Superior temporal gyrus (tissue), 1 donor: ENCODE measurements at regions not wholly inside any gene's neighbourhood (a gene's known extent, or its start where the extent isn't known, plus 50 kb on each side); places are given as distances from the start of the nearest gene placed in this dataset.

Experiments used
- DNase-seq: peaks from one replicate; pipeline ENCODE4 v3.0.0-alpha.2; 2016; ENCODE audit errors: extremely low spot score

DNA sequence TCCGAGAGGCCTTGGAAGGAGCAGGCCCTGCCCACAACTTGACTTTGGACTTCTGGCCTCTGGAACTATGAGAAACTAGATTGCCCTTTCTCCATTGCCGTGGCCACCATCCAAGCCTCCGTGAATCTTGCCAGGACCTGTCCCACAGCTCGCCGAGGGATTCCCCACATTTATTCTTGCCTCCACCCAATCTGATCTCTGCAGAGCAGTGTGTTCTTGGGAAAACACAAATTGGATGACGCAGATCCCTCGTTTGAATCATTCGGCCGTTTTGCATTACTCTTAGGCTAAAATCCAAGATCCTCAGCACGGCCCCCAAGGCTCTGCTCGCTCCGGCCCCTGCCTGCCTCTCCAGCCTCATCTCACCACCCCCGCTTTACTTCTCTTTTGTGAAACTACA, 364.2 kb downstream of the ZNF516 start:
- no peak for DNase-seq

DNA sequence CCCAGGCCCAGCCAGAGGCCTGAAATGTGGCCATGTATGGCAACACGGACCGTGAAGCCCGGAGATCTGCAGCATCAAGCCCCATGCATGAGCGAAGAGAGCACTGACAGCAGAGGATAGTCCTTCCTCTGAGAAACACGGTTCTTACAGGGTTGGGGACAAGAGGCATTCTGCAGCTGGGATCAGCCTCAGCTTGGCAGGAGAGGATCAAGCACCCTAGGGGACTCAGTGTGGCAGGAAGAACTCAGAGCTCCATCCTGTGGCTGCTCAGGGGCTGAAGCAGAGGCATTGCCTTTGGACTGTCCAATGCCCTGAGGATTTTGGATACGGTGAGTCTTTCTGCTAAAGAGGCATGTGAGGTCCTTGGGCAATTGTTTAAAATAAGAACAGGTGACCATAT, 368.7 kb downstream of the ZNF516 start:
- DNase-seq, result no peak

DNA sequence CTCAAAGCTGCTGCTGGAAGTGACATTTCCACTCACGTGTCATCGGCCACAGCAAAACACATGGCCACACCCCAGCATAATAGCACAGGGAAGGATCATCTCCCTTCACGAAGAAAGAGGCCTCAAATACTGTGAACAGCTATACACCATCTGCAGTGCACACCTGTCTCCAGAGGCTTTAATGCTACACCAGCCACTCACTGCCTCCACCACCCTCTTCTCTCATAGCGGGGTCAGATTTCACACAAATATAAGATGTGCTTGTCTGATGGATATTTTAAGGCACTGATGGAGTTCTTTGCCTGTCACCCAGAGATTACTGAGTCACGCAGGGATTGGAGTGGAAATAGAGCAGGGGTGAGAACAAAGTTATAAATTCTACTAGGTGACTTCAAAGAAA, 374.0 kb downstream of the ZNF516 start:
- DNase-seq, result no peak

- no peak for DNase-seq
Measured at GRCh38 chr18:76115580-76115979, 379.5 kb downstream of the ZNF516 start.

- DNase-seq, result no peak
Measured at GRCh38 chr18:76113101-76113500, 381.9 kb downstream of the ZNF516 start.

GRCh38 chr18:76102626-76103025, 392.4 kb downstream of the ZNF516 start:
- DNase-seq, result no peak

DNA sequence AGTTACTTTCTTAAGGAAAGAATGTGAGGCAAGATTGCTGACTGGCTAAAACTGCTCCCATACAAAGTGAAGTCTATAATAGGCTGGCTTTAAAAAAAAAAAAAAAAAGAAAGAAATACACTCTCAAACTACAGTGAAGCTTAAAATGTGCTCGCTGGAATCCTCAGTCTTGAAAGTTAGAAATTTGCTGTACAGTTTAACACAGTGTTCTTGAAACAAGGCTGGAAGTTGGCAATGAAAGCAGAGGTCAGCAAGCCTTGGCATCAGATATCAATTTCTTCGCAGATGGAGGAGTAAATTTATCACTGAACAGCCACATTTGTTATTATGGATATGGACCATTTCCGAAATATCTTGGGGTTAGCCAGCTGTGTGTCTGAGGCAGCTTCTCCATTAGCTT, 392.9 kb downstream of the ZNF516 start:
- DNase-seq, result no peak

DNA sequence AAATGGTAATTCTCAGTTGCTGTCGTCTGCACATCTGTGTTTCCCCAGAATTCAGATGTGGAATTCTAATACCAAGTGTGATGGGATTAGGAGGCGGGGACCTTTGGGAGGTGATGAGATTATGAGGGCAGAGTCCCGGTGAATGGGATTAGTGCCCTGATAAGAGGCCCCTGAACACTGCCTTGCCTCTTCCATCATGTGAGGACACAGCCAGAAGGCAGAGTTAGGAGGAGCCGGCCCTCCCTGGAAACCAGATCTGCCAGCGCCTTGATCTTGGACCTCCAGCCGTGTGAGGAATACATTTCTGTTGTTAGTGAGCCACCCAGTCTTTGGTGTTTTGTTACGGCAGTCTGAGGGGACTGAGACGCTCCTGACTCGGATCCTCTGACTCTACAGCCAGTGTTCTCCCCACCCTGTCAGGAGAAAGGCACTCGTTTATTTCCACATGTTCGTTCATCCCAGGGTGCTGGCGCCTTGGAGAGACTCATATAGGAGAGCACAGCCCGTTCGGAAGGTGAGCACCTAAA, 395.0 kb downstream of the ZNF516 start:
- DNase-seq, result no peak

GRCh38 chr18:76098674-76099411, 396.2 kb downstream of the ZNF516 start:
- no peak for DNase-seq

GRCh38 chr18:76081536-76081935, 413.5 kb downstream of the ZNF516 start:
- no peak for DNase-seq

DNA sequence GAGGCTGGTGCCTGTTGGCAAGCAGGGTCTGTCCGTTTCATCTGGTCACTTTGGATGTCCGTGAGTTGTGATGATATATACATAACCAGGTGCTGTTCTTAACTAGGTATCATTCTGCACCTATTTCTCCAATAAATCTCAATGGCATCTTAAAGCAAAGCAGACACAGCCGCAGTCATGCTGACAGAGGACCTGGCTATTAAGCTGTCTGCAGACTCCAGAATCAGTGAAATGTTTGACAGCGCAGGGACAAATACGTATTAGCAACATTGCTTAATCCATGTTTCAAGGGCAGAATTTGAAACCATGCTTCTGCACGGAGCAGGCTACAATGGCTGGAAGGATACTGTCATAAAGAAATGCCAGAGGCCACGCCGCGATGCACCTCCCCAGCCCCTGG, 414.6 kb downstream of the ZNF516 start:
- DNase-seq, result no peak

GRCh38 chr18:76075777-76076176, 419.3 kb downstream of the ZNF516 start:
- DNase-seq, result no peak

GRCh38 chr18:76064998-76065397, 430.0 kb downstream of the ZNF516 start:
- no peak for DNase-seq

- no peak for DNase-seq
Measured at GRCh38 chr18:76058146-76058545, 436.9 kb downstream of the ZNF516 start.

- DNase-seq, result no peak
Measured at GRCh38 chr18:76057386-76057785, 437.7 kb downstream of the ZNF516 start.

- DNase-seq, result no peak
Measured at GRCh38 chr18:76056471-76057110, 438.5 kb downstream of the ZNF516 start.

GRCh38 chr18:76055578-76055977, 439.5 kb downstream of the ZNF516 start:
- DNase-seq, result no peak

GRCh38 chr18:76055025-76055424, 440.0 kb downstream of the ZNF516 start:
- no peak for DNase-seq

- DNase-seq, result no peak
Measured at GRCh38 chr18:76054156-76054555, 440.9 kb downstream of the ZNF516 start.

- no peak for DNase-seq
Measured at GRCh38 chr18:76053551-76053950, 441.5 kb downstream of the ZNF516 start.

DNA sequence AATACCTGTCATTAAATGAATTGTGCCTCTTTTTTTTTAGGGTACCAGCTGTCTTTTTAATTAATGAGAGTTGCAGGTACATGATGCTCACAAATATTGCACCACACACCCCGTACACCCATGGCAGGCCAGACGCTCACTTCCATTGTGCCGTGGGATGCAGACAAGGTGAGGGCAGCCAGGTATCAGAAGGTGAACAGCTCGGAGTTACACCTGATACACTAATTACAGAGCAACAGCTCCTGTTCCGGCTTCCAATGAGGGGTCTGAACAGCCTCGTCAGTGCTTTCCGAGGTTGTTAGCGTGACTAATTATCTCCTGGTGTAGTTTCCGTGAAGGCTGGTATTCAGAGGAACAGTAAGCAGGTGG, 442.8 kb downstream of the ZNF516 start:
- no peak for DNase-seq

GRCh38 chr18:76051396-76052226, 443.4 kb downstream of the ZNF516 start:
- DNase-seq, result no peak

DNA sequence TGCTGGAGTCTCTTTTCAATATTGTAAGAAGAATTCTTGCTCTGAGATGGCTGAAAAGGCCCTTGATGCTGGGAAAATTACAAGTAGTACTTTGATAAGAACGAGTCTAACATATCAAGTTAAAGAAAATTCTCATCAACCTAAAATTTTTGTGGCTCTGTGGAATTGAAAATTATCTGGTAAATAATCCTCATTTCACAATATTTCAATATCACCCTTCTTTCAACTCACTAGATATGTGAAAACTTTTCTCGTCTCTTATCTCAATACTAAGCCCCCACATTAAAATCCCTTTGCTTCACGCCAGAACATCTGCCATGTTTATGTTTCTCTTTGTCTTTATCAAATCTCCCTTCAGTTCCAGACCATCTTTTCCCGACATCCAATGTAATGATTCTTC, 448.8 kb downstream of the ZNF516 start:
- DNase-seq, result no peak
